Skeletal muscle tissue (tissue), 3 donors: ENCODE measurements at regions not wholly inside any gene's neighbourhood (a gene's known extent, or its start where the extent isn't known, plus 50 kb on each side); places are given as distances from the start of the nearest gene placed in this dataset.
"Not testable (repeated sequence)": the region's sequence is repeated elsewhere in the genome, so short reads cannot be mapped to it uniquely, and the experiment has no call there.

ENCODE experiments used
- H3K27ac ChIP-seq: one replicate; pipeline ENCODE4 v1.7.0; 2013; ENCODE audit warnings: mild to moderate bottlenecking, low read depth, low read length, inconsistent platforms
- H3K27me3 ChIP-seq, 3 donors: one replicate each; pipeline ENCODE4 v1.7.0; 2013; ENCODE audit warnings: low read length in 3 of 3; ENCODE audit not compliant: control insufficient read depth in 3 of 3, insufficient read depth in 3 of 3
- H3K36me3 ChIP-seq, 3 donors: one replicate each; pipeline ENCODE4 v1.7.0; 2013; ENCODE audit warnings: low read length in 3 of 3; ENCODE audit not compliant: control insufficient read depth in 3 of 3, insufficient read depth in 3 of 3
- H3K4me1 ChIP-seq, 3 donors: one replicate each; pipeline ENCODE4 v1.7.0; 2013; ENCODE audit warnings: low read length in 3 of 3, mild to moderate bottlenecking in 3 of 3; ENCODE audit not compliant: control insufficient read depth in 3 of 3, insufficient read depth in 3 of 3
- H3K4me3 ChIP-seq, 3 donors: one replicate each; pipeline ENCODE4 v1.7.0; 2013; ENCODE audit warnings: low read length in 3 of 3
- H3K9ac ChIP-seq, 3 donors: one replicate each; pipeline ENCODE4 v1.7.0; 2013; ENCODE audit warnings: low read length in 3 of 3, mild to moderate bottlenecking in 3 of 3, moderate library complexity in 2 of 3, low read depth in 1 of 3
- H3K9me3 ChIP-seq, 3 donors: one replicate each; pipeline ENCODE4 v1.7.0; 2013; ENCODE audit warnings: low read length in 3 of 3; ENCODE audit not compliant: control insufficient read depth in 3 of 3
- donor health status: Osteomylitis.

DNA sequence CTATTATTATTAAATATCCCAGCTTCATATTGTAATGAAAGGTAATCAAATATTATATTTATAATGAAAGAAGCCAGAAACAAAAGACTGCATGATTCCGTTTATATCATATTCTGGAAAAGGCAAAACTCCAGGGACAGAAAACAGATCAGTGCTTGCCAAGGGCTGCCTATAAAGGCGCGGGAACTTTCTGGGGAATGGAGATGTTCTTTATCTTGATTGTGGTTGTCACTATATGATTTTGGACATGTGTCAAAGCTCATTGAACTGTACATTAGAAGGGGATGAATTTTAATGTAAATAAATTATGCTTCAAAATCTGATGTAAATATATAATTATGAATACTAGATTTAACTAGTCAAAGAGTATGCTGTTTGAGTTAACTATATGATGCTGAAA, 115.4 kb upstream of the KRAS start:
- no peak overlapping the region for H3K9ac ChIP-seq
- no peaks in the 10 kb centered on the region for H3K36me3 ChIP-seq
- H3K27me3 ChIP-seq = no peaks in the 10 kb centered on the region
- no peaks in the 10 kb centered on the region for H3K9me3 ChIP-seq
- H3K4me3 ChIP-seq = no peak overlapping the region
- H3K27ac ChIP-seq = no peak overlapping the region
- no peaks in the 10 kb centered on the region for H3K4me1 ChIP-seq

DNA sequence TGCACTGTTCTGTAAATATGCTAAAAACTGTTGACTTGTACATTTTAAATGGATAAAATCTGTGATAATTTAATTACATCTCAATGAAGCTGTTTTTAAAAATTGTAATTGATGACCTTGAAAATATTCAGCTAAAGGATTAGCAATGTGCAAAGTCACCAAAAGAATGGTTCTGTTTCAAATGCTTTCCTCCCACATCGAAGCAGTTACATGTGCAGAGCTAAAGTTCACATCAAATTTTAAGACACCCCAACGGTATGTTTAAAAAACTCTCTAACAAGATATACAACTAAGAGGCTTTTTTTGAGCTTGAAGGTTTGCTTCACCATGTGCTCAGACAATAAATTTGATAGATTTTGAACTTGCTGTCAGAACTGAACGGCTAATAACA, 114.6 kb upstream of the KRAS start:
- no peaks in the 10 kb centered on the region for H3K9me3 ChIP-seq
- H3K9ac ChIP-seq = no peak overlapping the region
- H3K4me3 ChIP-seq = no peak overlapping the region
- no peaks in the 10 kb centered on the region for H3K36me3 ChIP-seq
- H3K27me3 ChIP-seq = no peaks in the 10 kb centered on the region
- no peak overlapping the region for H3K27ac ChIP-seq
- H3K4me1 ChIP-seq = no peaks in the 10 kb centered on the region

DNA sequence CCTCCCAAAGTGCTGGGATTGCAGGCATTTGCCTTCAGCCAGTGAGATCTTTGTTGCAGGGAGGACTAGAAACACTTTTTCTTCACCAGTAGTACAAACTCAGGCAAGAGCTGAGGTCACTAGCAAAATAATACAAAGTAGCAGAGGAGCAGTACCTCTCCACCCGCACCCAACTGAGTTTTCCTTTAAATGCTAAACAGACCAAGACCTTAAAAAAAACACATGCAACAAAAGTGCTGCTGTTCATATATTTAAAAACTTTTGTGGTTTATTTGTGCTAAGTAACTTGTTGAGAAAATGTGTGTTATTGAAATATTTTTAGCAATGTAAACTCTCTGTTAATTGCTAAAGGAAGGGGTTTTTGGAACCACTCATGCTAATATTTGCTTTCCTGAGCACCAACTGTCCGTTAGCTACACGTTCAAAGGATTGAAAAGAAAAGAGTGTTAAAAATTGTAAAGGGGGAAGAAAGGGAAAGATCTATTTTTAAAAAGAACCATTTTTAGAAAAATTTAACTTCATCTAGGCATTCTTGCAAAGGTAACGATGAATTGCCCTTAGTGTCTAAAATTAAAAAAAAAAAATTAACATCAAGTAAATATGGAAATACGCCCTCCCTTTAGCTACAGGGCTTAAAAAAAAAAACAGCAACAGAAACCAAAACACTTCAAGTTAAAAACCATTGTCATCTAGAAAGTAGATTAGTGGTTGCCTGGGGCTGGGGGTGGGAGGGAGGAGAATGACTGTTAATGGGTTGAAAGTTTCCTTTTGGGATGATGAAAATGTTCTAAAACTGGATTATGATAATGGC, 114.0 kb upstream of the KRAS start:
- H3K4me1 ChIP-seq = no peaks in the 10 kb centered on the region
- H3K4me3 ChIP-seq = no peak overlapping the region
- H3K27me3 ChIP-seq = no peaks in the 10 kb centered on the region
- H3K9me3 ChIP-seq = no peaks in the 10 kb centered on the region
- no peaks in the 10 kb centered on the region for H3K36me3 ChIP-seq
- no peak overlapping the region for H3K9ac ChIP-seq
- no peak overlapping the region for H3K27ac ChIP-seq

DNA sequence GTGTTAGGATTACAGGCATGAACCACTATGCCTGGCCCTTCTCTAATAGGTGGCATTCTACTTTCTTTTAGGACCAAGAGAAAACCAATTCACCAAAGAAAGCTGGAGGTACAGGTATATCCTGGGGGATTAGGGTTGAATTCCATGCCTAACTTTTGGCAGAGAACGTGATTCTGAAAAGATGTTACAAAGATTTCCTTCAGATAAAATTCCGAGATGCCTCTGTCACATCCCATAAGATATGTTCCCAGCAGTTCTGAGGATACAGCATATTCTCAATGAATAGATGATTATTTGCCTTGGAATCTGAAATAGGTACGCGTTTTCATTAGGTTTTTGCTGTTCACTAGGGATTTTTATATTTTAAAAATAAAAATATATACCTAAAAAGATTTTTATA, 111.9 kb upstream of the KRAS start:
- Histone ChIP-seq H3K27ac (no peak overlapping the region), H3K4me1 (no peaks in the 10 kb centered on the region), H3K4me3 (no peak overlapping the region), H3K27me3 (no peaks in the 10 kb centered on the region), H3K36me3 (no peaks in the 10 kb centered on the region), H3K9me3 (no peaks in the 10 kb centered on the region), H3K9ac (no peak overlapping the region)

DNA sequence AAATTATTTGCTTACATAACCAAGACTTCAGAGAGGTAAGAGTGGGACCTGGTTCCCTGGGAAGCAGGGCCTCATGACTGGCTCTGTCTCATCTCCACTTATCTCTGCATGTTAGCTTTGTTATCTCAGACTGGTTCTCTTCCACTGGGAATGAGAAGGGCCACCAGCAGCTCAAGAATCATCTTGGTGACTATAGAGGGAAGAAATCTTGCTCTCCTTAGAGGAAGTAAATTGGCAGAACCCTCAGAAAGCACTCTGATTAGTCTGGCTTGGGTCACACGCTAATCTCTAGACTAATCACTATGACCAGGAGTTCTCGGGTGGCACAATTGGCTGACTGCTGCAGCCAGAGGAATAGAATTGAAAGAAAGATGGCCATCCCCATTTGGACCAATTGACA, 110.8 kb upstream of the KRAS start:
- Histone ChIP-seq H3K4me1 (no peaks in the 10 kb centered on the region), H3K27ac (no peak overlapping the region), H3K4me3 (no peak overlapping the region), H3K9ac (no peak overlapping the region), H3K36me3 (no peaks in the 10 kb centered on the region), H3K9me3 (no peaks in the 10 kb centered on the region), H3K27me3 (no peaks in the 10 kb centered on the region)

DNA sequence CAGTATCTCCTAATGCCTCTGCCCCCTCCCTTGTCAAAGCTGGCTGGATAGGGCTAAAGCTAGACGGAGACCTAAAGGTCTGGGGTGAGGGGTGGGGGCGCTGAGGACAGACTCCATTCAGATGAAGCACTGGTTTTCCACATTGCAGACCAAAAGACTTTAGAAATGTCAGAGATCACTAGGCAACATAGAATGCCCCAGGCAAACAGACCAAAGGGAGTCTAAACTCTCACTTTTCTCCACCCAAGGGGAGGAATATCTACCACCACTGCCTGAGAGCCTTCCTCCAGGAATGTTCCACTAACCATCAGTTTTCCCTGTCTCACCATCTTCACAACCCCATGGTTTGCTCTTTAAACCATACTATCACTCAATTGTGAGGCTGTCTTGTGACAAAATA, 106.9 kb upstream of the KRAS start:
- no peaks in the 10 kb centered on the region for H3K9me3 ChIP-seq
- H3K9ac ChIP-seq = no peak overlapping the region
- H3K36me3 ChIP-seq = no peaks in the 10 kb centered on the region
- H3K4me3 ChIP-seq = no peak overlapping the region
- no peak overlapping the region for H3K27ac ChIP-seq
- no peaks in the 10 kb centered on the region for H3K4me1 ChIP-seq
- H3K27me3 ChIP-seq = no peaks in the 10 kb centered on the region

DNA sequence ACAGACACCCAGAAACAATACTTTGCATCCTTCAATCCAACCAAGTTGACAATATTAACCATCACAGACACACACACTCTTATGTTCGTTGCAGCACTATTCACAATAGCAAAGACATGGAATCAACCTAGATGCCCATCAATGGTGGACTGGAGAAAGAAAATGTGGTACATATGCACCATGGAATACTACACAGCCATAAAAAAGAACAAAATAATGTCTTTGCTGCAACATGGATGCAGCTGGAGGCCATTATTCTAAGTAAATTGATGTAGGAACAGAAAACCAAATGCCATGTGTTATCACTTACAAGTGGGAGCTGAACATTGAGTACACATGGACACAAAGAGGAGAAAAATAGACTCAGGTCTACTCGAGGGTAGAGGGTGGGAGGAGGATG, 102.2 kb upstream of the KRAS start:
- not testable (repeated sequence) for H3K27ac ChIP-seq, H3K9me3 ChIP-seq, H3K9ac ChIP-seq, H3K27me3 ChIP-seq, H3K36me3 ChIP-seq, H3K4me1 ChIP-seq, H3K4me3 ChIP-seq

DNA sequence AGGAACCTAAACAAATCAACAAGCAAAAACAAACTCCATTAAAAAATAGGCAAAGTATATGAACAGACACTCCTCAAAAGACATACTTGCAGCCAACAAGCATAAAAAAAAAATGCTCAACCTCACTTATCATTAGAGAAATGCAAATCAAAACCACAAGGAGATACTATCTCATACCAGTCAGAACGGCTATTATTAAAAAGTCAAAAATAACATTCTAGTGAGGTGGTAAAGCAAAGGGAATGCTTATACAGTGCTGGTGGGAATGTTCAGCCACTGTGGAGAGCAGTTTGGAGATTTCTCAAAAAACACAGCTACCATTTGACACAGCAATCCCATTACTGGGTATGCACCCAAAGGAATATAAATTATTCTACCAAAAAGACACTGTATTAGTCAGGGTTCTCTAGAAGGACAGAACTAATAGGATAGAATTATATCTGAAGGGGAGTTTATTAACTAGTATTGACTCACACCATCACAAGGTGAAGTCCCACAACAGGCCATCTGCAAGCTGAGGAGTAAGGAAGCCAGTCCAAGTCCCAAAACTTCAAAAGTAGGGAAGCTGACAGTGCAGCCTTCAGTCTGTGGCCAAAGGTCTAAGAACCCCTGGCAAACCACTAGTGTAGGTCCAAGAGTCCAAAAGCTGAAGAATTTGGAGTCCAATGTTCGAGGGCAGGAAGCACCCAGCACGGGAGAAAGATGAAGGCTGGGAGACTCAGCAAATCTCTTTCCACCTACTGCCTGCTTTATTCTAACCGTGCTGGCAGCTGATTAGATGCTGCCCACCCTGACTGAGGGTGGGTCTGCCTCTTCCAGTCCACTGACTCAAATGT, 101.6 kb upstream of the KRAS start:
- H3K36me3 ChIP-seq = no peaks in the 10 kb centered on the region
- H3K9me3 ChIP-seq = no peaks in the 10 kb centered on the region
- H3K27me3 ChIP-seq = no peaks in the 10 kb centered on the region
- H3K4me3 ChIP-seq = no peak overlapping the region
- H3K4me1 ChIP-seq = peaks cover 0 to 7% (median 0%) of the 10 kb centered on the region in 3 donors
- no peak overlapping the region for H3K27ac ChIP-seq
- no peak overlapping the region for H3K9ac ChIP-seq

DNA sequence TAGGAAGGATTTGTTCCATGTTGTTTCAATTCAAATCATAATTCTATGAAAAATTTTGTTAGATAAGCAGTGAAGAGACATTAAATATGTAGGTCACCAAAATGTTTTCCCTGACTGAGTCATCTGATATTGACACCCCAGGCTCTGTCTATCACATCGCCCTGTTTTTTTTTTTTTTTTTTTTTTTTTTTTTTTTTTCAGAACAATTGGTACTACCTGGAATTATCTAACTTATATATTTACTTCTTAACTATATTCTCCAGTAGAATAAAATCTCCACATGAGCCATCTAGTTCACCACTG, 97.8 kb upstream of the KRAS start:
- Histone ChIP-seq H3K36me3 (no peaks in the 10 kb centered on the region), H3K9me3 (no peaks in the 10 kb centered on the region), H3K27ac (no peak overlapping the region), H3K9ac (no peak overlapping the region), H3K4me1 (peaks cover 0 to 7% (median 0%) of the 10 kb centered on the region in 3 donors), H3K4me3 (no peak overlapping the region), H3K27me3 (no peaks in the 10 kb centered on the region)

DNA sequence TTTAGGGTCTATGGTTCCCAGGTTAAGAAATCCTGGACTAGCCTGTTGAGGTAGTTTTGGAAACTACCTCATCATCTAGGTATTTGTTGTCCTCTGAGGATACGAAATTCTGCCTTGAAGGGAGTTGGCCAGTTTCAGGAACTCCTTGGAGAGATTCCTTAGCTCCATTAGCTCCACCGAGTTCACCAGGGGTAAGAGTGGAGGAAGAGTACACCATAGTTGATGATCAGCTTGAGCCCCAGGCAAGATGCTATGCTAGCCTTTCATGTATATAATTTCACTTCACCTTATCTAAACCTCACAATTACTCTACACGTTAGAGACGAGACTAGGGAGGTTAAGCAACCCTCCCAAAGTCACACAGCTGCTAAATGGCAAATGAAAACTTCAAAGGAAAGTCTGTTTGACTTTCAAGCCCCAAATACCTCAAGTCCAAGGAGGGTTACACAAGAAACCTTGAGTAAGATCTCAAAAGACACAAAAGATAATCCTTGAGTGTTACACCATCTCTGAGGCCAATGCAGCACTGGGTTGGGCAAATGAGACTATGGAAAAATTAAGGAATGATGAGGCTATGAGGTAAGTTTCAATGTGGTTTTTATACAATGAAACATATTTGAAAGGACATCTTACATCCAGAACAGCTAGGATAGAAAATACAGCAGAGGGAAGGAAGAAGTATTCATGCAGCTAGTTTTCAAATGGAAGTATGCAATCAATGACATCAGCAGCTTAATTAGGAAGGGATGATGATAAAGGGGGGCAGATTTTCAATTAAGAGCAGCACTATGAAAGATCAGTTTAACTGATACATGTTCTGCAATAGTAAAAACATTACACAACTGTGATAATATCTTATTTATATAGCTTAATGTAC, 97.2 kb upstream of the KRAS start:
- H3K9ac ChIP-seq = no peak overlapping the region
- no peaks in the 10 kb centered on the region for H3K9me3 ChIP-seq
- H3K4me3 ChIP-seq = no peak overlapping the region
- peaks cover 0 to 7% (median 0%) of the 10 kb centered on the region in 3 donors for H3K4me1 ChIP-seq
- H3K36me3 ChIP-seq = no peaks in the 10 kb centered on the region
- no peaks in the 10 kb centered on the region for H3K27me3 ChIP-seq
- no peak overlapping the region for H3K27ac ChIP-seq
